HepG2 (cell line): ENCODE measurements at regions not wholly inside any gene's neighbourhood (a gene's known extent, or its start where the extent isn't known, plus 50 kb on each side); places are given as distances from the start of the nearest gene placed in this dataset.
A peak's percentile ranks its signal among the peaks of the same experiment; 100 is the strongest.

Experiments used
- ATAC-seq: fragments of 200-7000 bp; cut with Tn5 transposase; 3 replicates; pipeline ENCODE4 v1.9.1; 2020; ENCODE audit warnings: mild to moderate bottlenecking, moderate library complexity
- BruUV-seq: library from RNA; stranded (reverse); fragments of 400-500 nt; replicated peaks from 2 replicates; lab custom pipeline; 2021; lab: Mats Ljungman, UMichigan
- CTCF ChIA-PET: fragments of 300-600 bp; formaldehyde crosslinking; extraction: SDS; loops from one replicate; lab custom pipeline; 2021; ENCODE audit warnings: low total read pairs, inconsistent platforms, low intra/inter-chr PET ratio; lab: Yijun Ruan, JAX
- POLR2A ChIA-PET: fragments of 350-600 bp; sonication (Branson Sonifier 250); formaldehyde crosslinking; loops from one replicate; lab custom pipeline; 2020; ENCODE audit warnings: antibody characterized with exemption, inconsistent platforms; lab: Yijun Ruan, JAX
- DNase-seq: peaks from one replicate; pipeline ENCODE4 v3.0.0-alpha.2; 2015; ENCODE audit warnings: low spot score
- FAIRE-seq: peaks from 3 replicates; lab custom pipeline; 2011; peaks lifted over from hg19 to GRCh38; lab: Jason Lieb, UNC
- H2AFZ ChIP-seq: one replicate; pipeline ENCODE4 v1.6.1; 2011; ENCODE audit warnings: low read length, inconsistent platforms
- H3K27ac ChIP-seq: fragments of 300-600 bp; 3 replicates; pipeline ENCODE4 v1.8.0; 2011; ENCODE audit warnings: mixed run types, mild to moderate bottlenecking, mixed read lengths, low read length, inconsistent platforms; ENCODE audit not compliant: insufficient read depth; ENCODE audit errors: extremely low read length
- H3K27me3 ChIP-seq, 2 experiments: fragments of 200-600 bp in 1 of 2; 2 replicates in 1 of 2; 3 replicates in 1 of 2; pipeline versions ENCODE4 v1.6.0 to v1.8.0; 2011; ENCODE audit warnings: low read length in 2 of 2, mild to moderate bottlenecking in 2 of 2, moderate library complexity in 2 of 2, inconsistent platforms in 1 of 2; ENCODE audit not compliant: insufficient read depth in 2 of 2, control insufficient read depth in 1 of 2
- H3K36me3 ChIP-seq, 2 experiments: fragments of 200-600 bp in 1 of 2; replicated peaks in 1 of 2; 2 replicates in 1 of 2; 3 replicates in 1 of 2; pipeline versions ENCODE4 v1.5.1 to v1.8.0; 2011; ENCODE audit warnings: low read length in 2 of 2, inconsistent platforms in 1 of 2; ENCODE audit not compliant: insufficient read depth in 2 of 2, control insufficient read depth in 1 of 2
- H3K4me1 ChIP-seq: 2 replicates; pipeline ENCODE4 v1.5.1; 2012; ENCODE audit warnings: low read length, inconsistent platforms; ENCODE audit not compliant: insufficient read depth
- H3K4me2 ChIP-seq: 2 replicates; pipeline ENCODE4 v1.6.0; 2011; ENCODE audit warnings: low read depth, low read length, inconsistent platforms
- H3K4me3 ChIP-seq, 3 experiments: fragments of 200-600 bp in 1 of 3; sonication (generic), shearing (Covaris generic) in 1 of 3; replicated peaks in 1 of 3; 2 replicates each; pipeline ENCODE4 v1.5.1; 2011 to 2016; ENCODE audit warnings: low read length in 3 of 3, inconsistent platforms in 2 of 3, low read depth in 2 of 3, mild to moderate bottlenecking in 2 of 3, control low read depth in 1 of 3, mixed read lengths in 1 of 3; ENCODE audit not compliant: insufficient read depth in 1 of 3
- H3K79me2 ChIP-seq: one replicate; pipeline ENCODE4 v1.6.1; 2011; ENCODE audit warnings: low read length, inconsistent platforms; ENCODE audit not compliant: insufficient read depth
- H3K9ac ChIP-seq: 2 replicates; pipeline ENCODE4 v1.6.0; 2011; ENCODE audit warnings: mild to moderate bottlenecking, low read depth, low read length, inconsistent platforms; ENCODE audit not compliant: insufficient read depth
- H3K9me3 ChIP-seq: 2 replicates; pipeline ENCODE4 v1.5.1; 2012; ENCODE audit warnings: mild to moderate bottlenecking, low read length
- H4K20me1 ChIP-seq: 2 replicates; pipeline ENCODE4 v1.6.0; 2011; ENCODE audit warnings: inconsistent platforms, mild to moderate bottlenecking, low read length, moderate library complexity; ENCODE audit not compliant: insufficient read depth
- AKNA ChIP-seq: sonication (generic); formaldehyde crosslinking; IDR thresholded peaks from 2 replicates; pipeline ENCODE4 v1.4.0; 2020; ENCODE audit warnings: missing genetic modification reagents, borderline replicate concordance
- PCBP1 ChIP-seq: fragments of 200-400 bp; formaldehyde crosslinking; IDR thresholded peaks from 2 replicates; pipeline ENCODE4 v1.6.1; 2017; ENCODE audit warnings: mild to moderate bottlenecking, low read depth, low read length, borderline replicate concordance
- ZNF629 ChIP-seq: sonication (generic); formaldehyde crosslinking; conservative IDR thresholded peaks from 2 replicates; pipeline ENCODE4 v1.5.0; 2020; ENCODE audit warnings: missing genetic modification reagents
- WGBS: methylation state at CpG from one replicate; pipeline ENCODE4 v1.1.6; 2017; ENCODE audit warnings: low lambda C conversion rate; 5-methylcytosine and 5-hydroxymethylcytosine counted together
- in situ Hi-C: cut with HindIII; loops from 2 replicates; pipeline ENCODE4 v1.10.0; 2017; ENCODE audit warnings: low pct_unique_long_range_greater_than_20kb; ENCODE audit not compliant: extremely low pct_ligation_motif_present
- intact Hi-C: fragments of 100-400 bp; cut with micrococcal nuclease; formaldehyde crosslinking; loops from one replicate; pipeline ENCODE4 v1.10.0; 2022; ENCODE audit not compliant: unreplicated experiment

- H3K4me1 ChIP-seq: no peaks in the 10 kb centered on the region
- intact Hi-C loops (no loop called here), in situ Hi-C loops (no loop called here)
- no TSS peak for BruUV-seq
- H3K27ac ChIP-seq: no peak overlapping the region
- ATAC-seq: no peak
- FAIRE-seq: no peak
- POLR2A ChIA-PET: no interaction called here
- H3K27me3 ChIP-seq: no peaks in the 10 kb centered on the region; a peak in 1 of 5 replicates
- no peak overlapping the region for H3K9ac ChIP-seq
- H2AFZ ChIP-seq: no peak overlapping the region
- H3K4me2 ChIP-seq: no peak overlapping the region
- H3K9me3 ChIP-seq: no peaks in the 10 kb centered on the region
- H3K36me3 ChIP-seq: no peaks in the 10 kb centered on the region
- peak; percentile 40 for TF ChIP-seq ZNF629 (CRISPR knock-in tag)
- no peak for TF ChIP-seq AKNA (CRISPR knock-in tag)
- no peak for TF ChIP-seq PCBP1
- no peaks in the 10 kb centered on the region for H4K20me1 ChIP-seq
- CTCF ChIA-PET: no interaction called here
- 26% methylated on average over 2 of the region's 2 CpGs for WGBS
- H3K79me2 ChIP-seq: no peaks in the 10 kb centered on the region
- no peak overlapping the region for H3K4me3 ChIP-seq
- no peak for DNase-seq
These were observed 301.5 kb downstream of the PRL start for GRCh38 chr6:21995318-21995717.
